SK-N-SH (cell line): ENCODE measurements at regions not wholly inside any gene's neighbourhood (a gene's known extent, or its start where the extent isn't known, plus 50 kb on each side); places are given as distances from the start of the nearest gene placed in this dataset.

ENCODE experiments used
- GATA2 ChIP-seq: sonication (generic); formaldehyde crosslinking; IDR thresholded peaks from 2 replicates; pipeline ENCODE4 v1.5.0; 2020; ENCODE audit warnings: mild to moderate bottlenecking, missing genetic modification reagents
- JUND ChIP-seq: IDR thresholded peaks from 2 replicates; pipeline ENCODE4 v1.4.0; 2012
- POLR2AphosphoS5 ChIP-seq: IDR thresholded peaks from 2 replicates; pipeline ENCODE4 v1.6.1; 2012; ENCODE audit warnings: low read depth, low read length
- TCF12 ChIP-seq: IDR thresholded peaks from 2 replicates; pipeline ENCODE4 v1.4.0; 2012
- YY1 ChIP-seq: IDR thresholded peaks from 2 replicates; pipeline ENCODE4 v1.4.0; 2012; ENCODE audit warnings: low read depth, mild to moderate bottlenecking
- TF ChIP-seq, protein P1 (sequence below): fragments of 200-600 bp; sonication (generic); IDR thresholded peaks from 2 replicates; pipeline ENCODE4 v1.6.1; 2017; ENCODE audit warnings: antibody characterized with exemption, mild to moderate bottlenecking, moderate library complexity
- TF ChIP-seq, protein P2 (sequence below): IDR thresholded peaks from 2 replicates; pipeline ENCODE4 v1.6.1; 2012; ENCODE audit warnings: mild to moderate bottlenecking, low read depth, low read length, moderate library complexity
- TF ChIP-seq, protein P3 (sequence below): IDR thresholded peaks from 2 replicates; pipeline ENCODE4 v1.4.0; 2012; ENCODE audit warnings: low read depth, borderline replicate concordance

DNA sequence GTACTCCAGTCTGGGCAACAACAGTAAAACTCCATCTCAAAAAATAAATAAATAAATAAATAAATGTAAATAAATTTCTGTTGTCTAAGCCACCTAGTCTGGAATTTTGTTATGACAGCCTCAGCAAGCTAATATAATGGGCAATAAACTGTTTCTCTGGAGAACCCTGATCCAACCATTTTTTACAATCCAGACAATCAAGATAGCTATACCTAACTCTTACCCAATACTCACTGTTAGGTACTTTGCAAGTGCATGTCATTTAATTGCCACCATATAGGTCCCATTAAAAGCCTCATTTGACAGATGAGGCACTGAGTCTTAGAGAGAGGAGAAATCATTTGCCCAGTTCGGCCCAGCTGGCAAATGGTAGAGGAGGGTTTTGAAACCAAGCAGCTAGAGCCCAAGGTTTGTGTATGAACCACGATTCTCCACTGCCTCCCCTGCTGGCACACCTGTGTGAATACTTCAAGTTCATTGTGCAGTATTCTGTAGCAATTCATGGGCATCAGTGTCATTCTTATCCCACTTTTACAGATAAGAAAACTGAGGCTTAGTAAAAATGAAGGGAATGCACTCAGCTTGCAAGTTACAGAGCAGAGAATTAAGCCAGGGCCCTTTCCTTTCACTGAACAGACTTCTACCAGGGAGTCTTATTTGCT lies 107.0 kb upstream of the UBE2E1 start:
- TF ChIP-seq, protein P1, sequence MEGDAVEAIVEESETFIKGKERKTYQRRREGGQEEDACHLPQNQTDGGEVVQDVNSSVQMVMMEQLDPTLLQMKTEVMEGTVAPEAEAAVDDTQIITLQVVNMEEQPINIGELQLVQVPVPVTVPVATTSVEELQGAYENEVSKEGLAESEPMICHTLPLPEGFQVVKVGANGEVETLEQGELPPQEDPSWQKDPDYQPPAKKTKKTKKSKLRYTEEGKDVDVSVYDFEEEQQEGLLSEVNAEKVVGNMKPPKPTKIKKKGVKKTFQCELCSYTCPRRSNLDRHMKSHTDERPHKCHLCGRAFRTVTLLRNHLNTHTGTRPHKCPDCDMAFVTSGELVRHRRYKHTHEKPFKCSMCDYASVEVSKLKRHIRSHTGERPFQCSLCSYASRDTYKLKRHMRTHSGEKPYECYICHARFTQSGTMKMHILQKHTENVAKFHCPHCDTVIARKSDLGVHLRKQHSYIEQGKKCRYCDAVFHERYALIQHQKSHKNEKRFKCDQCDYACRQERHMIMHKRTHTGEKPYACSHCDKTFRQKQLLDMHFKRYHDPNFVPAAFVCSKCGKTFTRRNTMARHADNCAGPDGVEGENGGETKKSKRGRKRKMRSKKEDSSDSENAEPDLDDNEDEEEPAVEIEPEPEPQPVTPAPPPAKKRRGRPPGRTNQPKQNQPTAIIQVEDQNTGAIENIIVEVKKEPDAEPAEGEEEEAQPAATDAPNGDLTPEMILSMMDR, result no peak
- TF ChIP-seq JUND (no peak), POLR2AphosphoS5 (no peak), TCF12 (no peak), GATA2 (CRISPR knock-in tag) (no peak), YY1 (no peak)
- TF ChIP-seq, protein P2, sequence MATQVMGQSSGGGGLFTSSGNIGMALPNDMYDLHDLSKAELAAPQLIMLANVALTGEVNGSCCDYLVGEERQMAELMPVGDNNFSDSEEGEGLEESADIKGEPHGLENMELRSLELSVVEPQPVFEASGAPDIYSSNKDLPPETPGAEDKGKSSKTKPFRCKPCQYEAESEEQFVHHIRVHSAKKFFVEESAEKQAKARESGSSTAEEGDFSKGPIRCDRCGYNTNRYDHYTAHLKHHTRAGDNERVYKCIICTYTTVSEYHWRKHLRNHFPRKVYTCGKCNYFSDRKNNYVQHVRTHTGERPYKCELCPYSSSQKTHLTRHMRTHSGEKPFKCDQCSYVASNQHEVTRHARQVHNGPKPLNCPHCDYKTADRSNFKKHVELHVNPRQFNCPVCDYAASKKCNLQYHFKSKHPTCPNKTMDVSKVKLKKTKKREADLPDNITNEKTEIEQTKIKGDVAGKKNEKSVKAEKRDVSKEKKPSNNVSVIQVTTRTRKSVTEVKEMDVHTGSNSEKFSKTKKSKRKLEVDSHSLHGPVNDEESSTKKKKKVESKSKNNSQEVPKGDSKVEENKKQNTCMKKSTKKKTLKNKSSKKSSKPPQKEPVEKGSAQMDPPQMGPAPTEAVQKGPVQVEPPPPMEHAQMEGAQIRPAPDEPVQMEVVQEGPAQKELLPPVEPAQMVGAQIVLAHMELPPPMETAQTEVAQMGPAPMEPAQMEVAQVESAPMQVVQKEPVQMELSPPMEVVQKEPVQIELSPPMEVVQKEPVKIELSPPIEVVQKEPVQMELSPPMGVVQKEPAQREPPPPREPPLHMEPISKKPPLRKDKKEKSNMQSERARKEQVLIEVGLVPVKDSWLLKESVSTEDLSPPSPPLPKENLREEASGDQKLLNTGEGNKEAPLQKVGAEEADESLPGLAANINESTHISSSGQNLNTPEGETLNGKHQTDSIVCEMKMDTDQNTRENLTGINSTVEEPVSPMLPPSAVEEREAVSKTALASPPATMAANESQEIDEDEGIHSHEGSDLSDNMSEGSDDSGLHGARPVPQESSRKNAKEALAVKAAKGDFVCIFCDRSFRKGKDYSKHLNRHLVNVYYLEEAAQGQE, result no peak
- TF ChIP-seq, protein P3, sequence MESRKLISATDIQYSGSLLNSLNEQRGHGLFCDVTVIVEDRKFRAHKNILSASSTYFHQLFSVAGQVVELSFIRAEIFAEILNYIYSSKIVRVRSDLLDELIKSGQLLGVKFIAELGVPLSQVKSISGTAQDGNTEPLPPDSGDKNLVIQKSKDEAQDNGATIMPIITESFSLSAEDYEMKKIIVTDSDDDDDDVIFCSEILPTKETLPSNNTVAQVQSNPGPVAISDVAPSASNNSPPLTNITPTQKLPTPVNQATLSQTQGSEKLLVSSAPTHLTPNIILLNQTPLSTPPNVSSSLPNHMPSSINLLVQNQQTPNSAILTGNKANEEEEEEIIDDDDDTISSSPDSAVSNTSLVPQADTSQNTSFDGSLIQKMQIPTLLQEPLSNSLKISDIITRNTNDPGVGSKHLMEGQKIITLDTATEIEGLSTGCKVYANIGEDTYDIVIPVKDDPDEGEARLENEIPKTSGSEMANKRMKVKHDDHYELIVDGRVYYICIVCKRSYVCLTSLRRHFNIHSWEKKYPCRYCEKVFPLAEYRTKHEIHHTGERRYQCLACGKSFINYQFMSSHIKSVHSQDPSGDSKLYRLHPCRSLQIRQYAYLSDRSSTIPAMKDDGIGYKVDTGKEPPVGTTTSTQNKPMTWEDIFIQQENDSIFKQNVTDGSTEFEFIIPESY, result no peak
